Skeletal muscle satellite cell (primary cell): ENCODE measurements at regions not wholly inside any gene's neighbourhood (a gene's known extent, or its start where the extent isn't known, plus 50 kb on each side); places are given as distances from the start of the nearest gene placed in this dataset.
"Not testable (repeated sequence)": the region's sequence is repeated elsewhere in the genome, so short reads cannot be mapped to it uniquely, and the experiment has no call there.

ENCODE experiments used
- H3K27me3 ChIP-seq: 2 replicates; pipeline ENCODE4 v1.7.0; 2013; ENCODE audit warnings: low read length; ENCODE audit not compliant: control insufficient read depth, insufficient read depth
- H3K36me3 ChIP-seq: 2 replicates; pipeline ENCODE4 v1.7.0; 2013; ENCODE audit warnings: mild to moderate bottlenecking, control low read depth, low read length; ENCODE audit not compliant: insufficient read depth
- H3K4me1 ChIP-seq: 2 replicates; pipeline ENCODE4 v1.7.0; 2013; ENCODE audit warnings: low read length; ENCODE audit not compliant: control insufficient read depth, insufficient read depth
- H3K4me2 ChIP-seq: 2 replicates; pipeline ENCODE4 v1.7.0; 2013; ENCODE audit warnings: mild to moderate bottlenecking, low read length
- H3K4me3 ChIP-seq: 2 replicates; pipeline ENCODE4 v1.7.0; 2013; ENCODE audit warnings: low read length
- H3K9ac ChIP-seq: 2 replicates; pipeline ENCODE4 v1.7.0; 2013; ENCODE audit warnings: mild to moderate bottlenecking, low read depth, low read length, moderate library complexity
- H3K9me3 ChIP-seq: replicated peaks from 2 replicates; pipeline ENCODE4 v1.7.0; 2013; ENCODE audit warnings: mild to moderate bottlenecking, control low read depth, low read length

- Histone ChIP-seq H3K4me3 (no peak overlapping the region), H3K9me3 (no peaks in the 10 kb centered on the region), H3K27me3 (no peaks in the 10 kb centered on the region), H3K36me3 (no peaks in the 10 kb centered on the region), H3K4me2 (no peak overlapping the region), H3K9ac (no peak overlapping the region), H3K4me1 (no peaks in the 10 kb centered on the region)
These were observed 261.3 kb upstream of the NSMCE3 start for GRCh38 chr15:29530966-29531365.

GRCh38 chr15:29529043-29529442, 259.4 kb upstream of the NSMCE3 start:
- Histone ChIP-seq H3K36me3 (no peaks in the 10 kb centered on the region), H3K9me3 (no peaks in the 10 kb centered on the region), H3K4me2 (no peak overlapping the region), H3K4me1 (no peaks in the 10 kb centered on the region), H3K9ac (no peak overlapping the region), H3K27me3 (no peaks in the 10 kb centered on the region), H3K4me3 (no peak overlapping the region)

DNA sequence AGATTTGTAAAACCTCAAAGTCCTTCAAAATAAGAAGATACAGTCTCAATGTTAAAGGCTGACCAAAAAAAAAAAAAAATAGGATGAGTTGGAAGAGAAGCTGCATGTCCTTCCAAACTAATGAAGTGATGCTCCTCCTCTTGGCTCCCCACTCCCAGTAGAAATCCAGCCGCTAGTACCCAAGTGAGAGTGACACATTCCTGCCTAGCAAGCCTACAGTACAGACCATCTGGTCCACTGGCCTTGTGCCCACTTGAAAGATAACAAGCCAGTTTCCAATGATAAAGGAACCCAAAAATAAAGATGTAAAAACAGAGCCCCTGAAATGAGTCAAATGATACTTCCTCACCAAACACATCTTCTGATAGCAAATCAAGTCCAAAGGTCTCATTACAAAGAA, 258.7 kb upstream of the NSMCE3 start:
- H3K9ac ChIP-seq = no peak overlapping the region
- no peaks in the 10 kb centered on the region for H3K36me3 ChIP-seq
- H3K9me3 ChIP-seq = no peaks in the 10 kb centered on the region
- H3K4me3 ChIP-seq = no peak overlapping the region
- H3K27me3 ChIP-seq = no peaks in the 10 kb centered on the region
- no peaks in the 10 kb centered on the region for H3K4me1 ChIP-seq
- no peak overlapping the region for H3K4me2 ChIP-seq

- no peaks in the 10 kb centered on the region for H3K4me1 ChIP-seq
- H3K36me3 ChIP-seq = no peaks in the 10 kb centered on the region
- no peaks in the 10 kb centered on the region for H3K9me3 ChIP-seq
- no peaks in the 10 kb centered on the region for H3K27me3 ChIP-seq
- no peak overlapping the region for H3K9ac ChIP-seq
- no peak overlapping the region for H3K4me2 ChIP-seq
- no peak overlapping the region for H3K4me3 ChIP-seq
These were observed 257.2 kb upstream of the NSMCE3 start for GRCh38 chr15:29526802-29527201.

- no peaks in the 10 kb centered on the region for H3K36me3 ChIP-seq
- H3K9ac ChIP-seq = no peak overlapping the region
- H3K27me3 ChIP-seq = no peaks in the 10 kb centered on the region
- H3K4me1 ChIP-seq = no peaks in the 10 kb centered on the region
- no peaks in the 10 kb centered on the region for H3K9me3 ChIP-seq
- H3K4me2 ChIP-seq = no peak overlapping the region
- H3K4me3 ChIP-seq = no peak overlapping the region
These were observed 253.0 kb upstream of the NSMCE3 start for GRCh38 chr15:29522373-29523276.

DNA sequence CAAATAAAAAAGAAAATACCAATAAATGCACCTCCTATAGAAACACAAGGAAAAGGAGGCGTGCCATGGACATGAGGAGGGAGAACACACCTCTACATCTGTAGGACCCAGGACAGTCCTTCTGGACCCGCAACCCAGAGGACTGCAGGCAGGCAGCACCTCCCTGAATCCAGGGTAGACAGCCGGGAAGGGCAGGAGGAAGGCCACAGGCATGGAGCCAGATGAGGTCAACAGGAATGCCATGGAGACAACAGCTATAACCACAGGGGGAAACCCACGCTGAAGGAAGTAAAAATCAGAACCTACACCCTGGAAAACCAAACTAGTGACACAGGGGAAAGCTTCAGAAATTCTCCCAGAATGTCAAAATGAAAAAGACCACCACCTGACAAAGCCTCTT, 248.8 kb upstream of the NSMCE3 start:
- no peaks in the 10 kb centered on the region for H3K27me3 ChIP-seq
- no peak overlapping the region for H3K9ac ChIP-seq
- H3K4me3 ChIP-seq = no peak overlapping the region
- no peaks in the 10 kb centered on the region for H3K36me3 ChIP-seq
- no peaks in the 10 kb centered on the region for H3K4me1 ChIP-seq
- H3K4me2 ChIP-seq = no peak overlapping the region
- no peaks in the 10 kb centered on the region for H3K9me3 ChIP-seq

GRCh38 chr15:29517829-29518228, 248.2 kb upstream of the NSMCE3 start:
- Histone ChIP-seq H3K4me3 (no peak overlapping the region), H3K9me3 (no peaks in the 10 kb centered on the region), H3K9ac (no peak overlapping the region), H3K4me2 (no peak overlapping the region), H3K4me1 (no peaks in the 10 kb centered on the region), H3K27me3 (no peaks in the 10 kb centered on the region), H3K36me3 (no peaks in the 10 kb centered on the region)

DNA sequence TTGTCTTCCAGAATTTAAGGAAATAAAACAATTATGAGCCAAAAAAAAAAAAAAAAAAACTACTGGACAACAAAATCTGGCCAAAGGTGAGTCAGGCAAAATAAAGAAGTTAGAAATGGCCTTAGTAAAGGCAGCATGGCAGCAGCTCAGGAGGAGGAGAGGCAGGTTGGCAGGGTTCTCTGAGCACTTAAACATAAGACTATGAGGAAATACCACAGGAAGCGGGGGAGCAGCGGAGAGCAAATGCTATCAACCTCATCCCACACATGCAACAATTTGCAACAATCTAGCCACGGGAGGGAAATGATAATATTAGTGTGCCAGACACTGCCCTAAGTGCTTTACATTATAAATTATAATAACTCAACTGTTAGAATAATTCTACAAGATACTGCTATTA, 247.3 kb upstream of the NSMCE3 start:
- Histone ChIP-seq H3K27me3 (no peaks in the 10 kb centered on the region), H3K4me2 (no peak overlapping the region), H3K36me3 (no peaks in the 10 kb centered on the region), H3K4me3 (no peak overlapping the region), H3K9ac (no peak overlapping the region), H3K9me3 (no peaks in the 10 kb centered on the region), H3K4me1 (no peaks in the 10 kb centered on the region)

- Histone ChIP-seq H3K4me1 (no peaks in the 10 kb centered on the region), H3K9ac (no peak overlapping the region), H3K9me3 (no peaks in the 10 kb centered on the region), H3K4me2 (no peak overlapping the region), H3K27me3 (no peaks in the 10 kb centered on the region), H3K4me3 (no peak overlapping the region), H3K36me3 (no peaks in the 10 kb centered on the region)
These were observed 245.3 kb upstream of the NSMCE3 start for GRCh38 chr15:29514926-29515325.

GRCh38 chr15:29511663-29512062, 242.0 kb upstream of the NSMCE3 start:
- no peaks in the 10 kb centered on the region for H3K9me3 ChIP-seq
- H3K4me1 ChIP-seq = no peaks in the 10 kb centered on the region
- no peaks in the 10 kb centered on the region for H3K36me3 ChIP-seq
- no peak overlapping the region for H3K9ac ChIP-seq
- H3K4me3 ChIP-seq = no peak overlapping the region
- H3K27me3 ChIP-seq = no peaks in the 10 kb centered on the region
- H3K4me2 ChIP-seq = no peak overlapping the region

DNA sequence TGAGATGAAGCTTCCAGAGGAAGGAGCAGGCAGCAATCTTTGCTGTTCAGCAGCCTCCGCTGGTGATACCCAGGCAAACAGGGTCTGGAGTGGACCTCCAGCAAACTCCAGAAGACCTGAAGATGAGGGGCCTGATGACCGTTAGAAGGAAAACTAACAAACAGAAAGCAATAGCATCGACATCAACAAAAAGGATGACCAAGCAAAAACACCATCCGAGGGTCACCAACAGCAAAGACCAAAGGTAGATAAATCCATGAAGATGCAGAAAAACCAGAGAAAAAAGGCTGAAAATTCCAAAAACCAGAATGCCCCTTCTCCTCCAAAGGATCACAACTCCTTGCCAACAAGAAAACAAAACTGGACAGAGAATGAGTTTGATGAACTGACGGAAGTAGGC, 235.9 kb upstream of the NSMCE3 start:
- H3K4me3 ChIP-seq, H3K9ac ChIP-seq, H3K9me3 ChIP-seq, H3K4me1 ChIP-seq, H3K27me3 ChIP-seq, H3K36me3 ChIP-seq, H3K4me2 ChIP-seq: not testable (repeated sequence)

- H3K4me2 ChIP-seq = no peak overlapping the region
- H3K4me3 ChIP-seq = no peak overlapping the region
- no peaks in the 10 kb centered on the region for H3K27me3 ChIP-seq
- no peaks in the 10 kb centered on the region for H3K36me3 ChIP-seq
- H3K4me1 ChIP-seq = no peaks in the 10 kb centered on the region
- H3K9me3 ChIP-seq = no peaks in the 10 kb centered on the region
- no peak overlapping the region for H3K9ac ChIP-seq
These were observed 221.3 kb upstream of the NSMCE3 start for GRCh38 chr15:29490747-29491471.
